Neural crest cell (in vitro differentiated cells): ENCODE measurements at regions not wholly inside any gene's neighbourhood (a gene's known extent, or its start where the extent isn't known, plus 50 kb on each side); places are given as distances from the start of the nearest gene placed in this dataset.

ENCODE experiments used
- DNase-seq: peaks from one replicate; pipeline ENCODE4 v3.0.0; 2021; ENCODE audit warnings: low read depth, mixed read lengths, low spot score
- H3K27ac Mint-ChIP-seq: one replicate; pipeline ENCODE4 v1.8.0; 2021; ENCODE audit warnings: mild to moderate bottlenecking, mixed read lengths; ENCODE audit not compliant: unreplicated experiment
- H3K27me3 Mint-ChIP-seq: 2 replicates; pipeline ENCODE4 v1.8.0; 2021; ENCODE audit warnings: low read depth, mild to moderate bottlenecking, mixed read lengths
- H3K36me3 Mint-ChIP-seq: 2 replicates; pipeline ENCODE4 v1.8.0; 2021; ENCODE audit warnings: low read depth, mild to moderate bottlenecking, mixed read lengths
- H3K4me1 Mint-ChIP-seq: 2 replicates; pipeline ENCODE4 v1.8.0; 2021; ENCODE audit warnings: mixed read lengths
- H3K4me3 Mint-ChIP-seq: one replicate; pipeline ENCODE4 v1.8.0; 2021; ENCODE audit warnings: mild to moderate bottlenecking, mixed read lengths
- H3K9me3 Mint-ChIP-seq: 2 replicates; pipeline ENCODE4 v1.8.0; 2021; ENCODE audit warnings: mixed read lengths
- TF ChIP-seq, protein P1 (sequence below): fragments of 200-600 bp; sonication (generic); conservative IDR thresholded peaks from 2 replicates; pipeline ENCODE4 v1.5.0; 2021; ENCODE audit warnings: antibody characterized with exemption, mild to moderate bottlenecking

GRCh38 chr6:4550227-4550597 lies 226.0 kb upstream of the CDYL start:
- DNase-seq, result no peak
- TF ChIP-seq, protein P1, sequence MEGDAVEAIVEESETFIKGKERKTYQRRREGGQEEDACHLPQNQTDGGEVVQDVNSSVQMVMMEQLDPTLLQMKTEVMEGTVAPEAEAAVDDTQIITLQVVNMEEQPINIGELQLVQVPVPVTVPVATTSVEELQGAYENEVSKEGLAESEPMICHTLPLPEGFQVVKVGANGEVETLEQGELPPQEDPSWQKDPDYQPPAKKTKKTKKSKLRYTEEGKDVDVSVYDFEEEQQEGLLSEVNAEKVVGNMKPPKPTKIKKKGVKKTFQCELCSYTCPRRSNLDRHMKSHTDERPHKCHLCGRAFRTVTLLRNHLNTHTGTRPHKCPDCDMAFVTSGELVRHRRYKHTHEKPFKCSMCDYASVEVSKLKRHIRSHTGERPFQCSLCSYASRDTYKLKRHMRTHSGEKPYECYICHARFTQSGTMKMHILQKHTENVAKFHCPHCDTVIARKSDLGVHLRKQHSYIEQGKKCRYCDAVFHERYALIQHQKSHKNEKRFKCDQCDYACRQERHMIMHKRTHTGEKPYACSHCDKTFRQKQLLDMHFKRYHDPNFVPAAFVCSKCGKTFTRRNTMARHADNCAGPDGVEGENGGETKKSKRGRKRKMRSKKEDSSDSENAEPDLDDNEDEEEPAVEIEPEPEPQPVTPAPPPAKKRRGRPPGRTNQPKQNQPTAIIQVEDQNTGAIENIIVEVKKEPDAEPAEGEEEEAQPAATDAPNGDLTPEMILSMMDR, result no peak
- H3K27ac Mint-ChIP-seq, result no peak overlapping the region
- H3K4me1 Mint-ChIP-seq, result no peaks in the 10 kb centered on the region
- H3K27me3 Mint-ChIP-seq, result no peaks in the 10 kb centered on the region
- H3K36me3 Mint-ChIP-seq, result no peaks in the 10 kb centered on the region
- no peaks in the 10 kb centered on the region for H3K9me3 Mint-ChIP-seq
- no peak overlapping the region for H3K4me3 Mint-ChIP-seq

- TF ChIP-seq, protein P1, result no peak
- H3K9me3 Mint-ChIP-seq, result no peaks in the 10 kb centered on the region
Measured at GRCh38 chr6:4549556-4550226, 226.5 kb upstream of the CDYL start.

GRCh38 chr6:4545893-4546292 lies 230.3 kb upstream of the CDYL start:
- no peak overlapping the region for H3K27ac Mint-ChIP-seq
- peaks cover 2% of the 10 kb centered on the region for H3K36me3 Mint-ChIP-seq
- no peaks in the 10 kb centered on the region for H3K9me3 Mint-ChIP-seq
- H3K4me1 Mint-ChIP-seq, result no peaks in the 10 kb centered on the region
- no peaks in the 10 kb centered on the region for H3K27me3 Mint-ChIP-seq
- H3K4me3 Mint-ChIP-seq, result no peak overlapping the region
- TF ChIP-seq, protein P1, result no peak
- no peak for DNase-seq

More at GRCh38 chr6:4549556-4550226, 226.5 kb upstream of the CDYL start:
- no peaks in the 10 kb centered on the region for H3K36me3 Mint-ChIP-seq
- H3K4me1 Mint-ChIP-seq, result no peaks in the 10 kb centered on the region
- no peaks in the 10 kb centered on the region for H3K27me3 Mint-ChIP-seq
- H3K27ac Mint-ChIP-seq, result no peak overlapping the region
- no peak overlapping the region for H3K4me3 Mint-ChIP-seq
- DNase-seq, result no peak

GRCh38 chr6:4543596-4543995 lies 232.6 kb upstream of the CDYL start:
- H3K4me1 Mint-ChIP-seq, result no peaks in the 10 kb centered on the region
- peaks cover 2% of the 10 kb centered on the region for H3K36me3 Mint-ChIP-seq
- TF ChIP-seq, protein P1, result no peak
- H3K27ac Mint-ChIP-seq, result no peak overlapping the region
- no peaks in the 10 kb centered on the region for H3K9me3 Mint-ChIP-seq
- no peak overlapping the region for H3K4me3 Mint-ChIP-seq
- no peaks in the 10 kb centered on the region for H3K27me3 Mint-ChIP-seq
- DNase-seq, result no peak

GRCh38 chr6:4533576-4533975 lies 242.6 kb upstream of the CDYL start:
- no peaks in the 10 kb centered on the region for H3K27me3 Mint-ChIP-seq
- peaks cover 7% of the 10 kb centered on the region for H3K36me3 Mint-ChIP-seq
- no peak for DNase-seq
- H3K4me3 Mint-ChIP-seq, result no peak overlapping the region
- peaks cover 5% of the 10 kb centered on the region for H3K4me1 Mint-ChIP-seq
- no peak overlapping the region for H3K27ac Mint-ChIP-seq
- H3K9me3 Mint-ChIP-seq, result peaks cover 24% of the 10 kb centered on the region
- TF ChIP-seq, protein P1, result no peak
